Breast epithelium (tissue), 4 donors: ENCODE measurements at regions not wholly inside any gene's neighbourhood (a gene's known extent, or its start where the extent isn't known, plus 50 kb on each side); places are given as distances from the start of the nearest gene placed in this dataset.

Source experiments
- DNase-seq, 2 donors: peaks; one replicate each; pipeline ENCODE4 v3.0.0-alpha.2; 2019; ENCODE audit warnings: low spot score in 2 of 2
- H3K27ac ChIP-seq, 2 donors: fragments of 200-600 bp; sonication (generic) in 1 of 2; one replicate each; pipeline ENCODE4 v1.5.1; 2016 to 2019; ENCODE audit warnings: mild to moderate bottlenecking in 1 of 2
- H3K27me3 ChIP-seq, 2 donors: fragments of 200-600 bp; sonication (generic) in 1 of 2; one replicate each; pipeline versions ENCODE4 v1.5.1 to v1.6.0; 2017 to 2019; ENCODE audit warnings: control low read depth in 1 of 2, mild to moderate bottlenecking in 1 of 2
- H3K36me3 ChIP-seq: fragments of 200-600 bp; one replicate; pipeline ENCODE4 v1.5.1; 2019
- H3K4me1 ChIP-seq, 2 donors: fragments of 200-600 bp; sonication (generic); one replicate each; pipeline ENCODE4 v1.5.1; 2016 to 2019; ENCODE audit warnings: control low read depth in 1 of 2
- H3K4me3 ChIP-seq, 3 donors: fragments of 200-600 bp; sonication (generic); 1 replicate in 2 of 3; 2 replicates in 1 of 3; pipeline ENCODE4 v1.5.1; 2016 to 2019; ENCODE audit warnings: mild to moderate bottlenecking in 3 of 3, moderate library complexity in 2 of 3
- H3K9me3 ChIP-seq, 2 donors: fragments of 200-600 bp; sonication (generic) in 1 of 2; one replicate each; pipeline ENCODE4 v1.5.1; 2016 to 2019; ENCODE audit warnings: control low read depth in 1 of 2
- CTCF ChIP-seq, 3 donors: fragments of 450-650 bp; IDR thresholded peaks; one replicate each; pipeline ENCODE4 v1.5.1; 2016 to 2017; ENCODE audit warnings: antibody characterized with exemption in 3 of 3, mild to moderate bottlenecking in 3 of 3, moderate library complexity in 3 of 3
- POLR2A ChIP-seq: fragments of 450-650 bp; IDR thresholded peaks from one replicate; pipeline ENCODE4 v1.6.1; 2016; ENCODE audit warnings: antibody characterized with exemption, mild to moderate bottlenecking, moderate library complexity
- POLR2AphosphoS5 ChIP-seq, 3 donors: sonication (generic); formaldehyde crosslinking; IDR thresholded peaks; one replicate each; pipeline ENCODE4 v1.6.1; 2017; ENCODE audit warnings: antibody characterized with exemption in 3 of 3
- intact Hi-C: fragments of 100-400 bp; cut with DNase I; formaldehyde crosslinking; loops from one replicate; pipeline ENCODE4 v1.15.1; 2023; ENCODE audit warnings: low total_unique reads

DNA sequence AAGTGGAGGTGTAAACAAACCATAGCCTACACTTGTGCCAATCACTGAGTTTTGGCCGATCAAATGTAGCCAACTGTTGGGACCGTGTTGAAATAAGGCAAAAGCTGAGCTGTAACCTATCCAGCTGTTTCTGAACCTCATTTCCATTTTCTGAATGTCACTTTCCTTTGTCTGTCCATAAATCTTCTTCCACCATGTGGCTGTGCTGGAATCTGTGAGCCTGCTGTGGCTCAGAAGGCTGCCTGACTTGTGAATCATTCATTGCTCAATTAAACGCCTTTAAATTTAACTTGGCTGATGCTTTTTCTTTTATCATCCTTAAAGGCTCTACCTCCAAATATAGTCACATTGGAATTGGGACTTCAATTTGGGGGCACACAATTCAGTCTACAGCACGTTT lies 203.1 kb upstream of the MPPED2 start:
- no peak overlapping the region for H3K4me3 ChIP-seq
- no peaks in the 10 kb centered on the region for H3K4me1 ChIP-seq
- no peaks in the 10 kb centered on the region for H3K27me3 ChIP-seq
- DNase-seq = no peak
- intact Hi-C loops = no loop called here
- H3K27ac ChIP-seq = no peak overlapping the region
- TF ChIP-seq POLR2AphosphoS5 (IDR thresholded peaks at IDR 0.05) (no peak), CTCF (IDR thresholded peaks at IDR 0.05) (no peak), POLR2A (no peak)
- H3K36me3 ChIP-seq = no peaks in the 10 kb centered on the region
- H3K9me3 ChIP-seq = no peaks in the 10 kb centered on the region

DNA sequence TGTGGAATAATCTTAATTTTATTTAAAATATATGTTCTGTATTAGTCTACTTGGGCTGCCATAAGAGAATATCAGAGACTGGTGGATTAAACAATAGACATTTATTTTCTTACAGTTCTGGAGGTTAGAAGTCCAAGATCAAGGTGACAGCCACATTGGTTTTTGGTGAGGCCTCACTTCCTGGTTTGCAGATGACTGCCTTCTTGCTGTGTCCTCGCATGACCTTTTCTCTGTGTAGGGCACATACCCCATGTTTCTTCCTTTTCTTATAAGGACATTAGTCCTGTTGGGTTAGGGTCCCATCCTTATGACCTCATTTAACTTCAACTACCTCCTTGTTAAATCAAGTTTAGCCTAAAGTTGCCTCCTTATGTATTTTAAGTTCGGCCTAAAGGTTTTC lies 202.7 kb upstream of the MPPED2 start:
- H3K36me3 ChIP-seq = no peaks in the 10 kb centered on the region
- H3K4me1 ChIP-seq = no peaks in the 10 kb centered on the region
- DNase-seq = no peak
- H3K27ac ChIP-seq = no peak overlapping the region
- H3K27me3 ChIP-seq = no peaks in the 10 kb centered on the region
- TF ChIP-seq CTCF (IDR thresholded peaks at IDR 0.05) (no peak), POLR2AphosphoS5 (IDR thresholded peaks at IDR 0.05) (no peak), POLR2A (no peak)
- no peaks in the 10 kb centered on the region for H3K9me3 ChIP-seq
- intact Hi-C loops = no loop called here
- no peak overlapping the region for H3K4me3 ChIP-seq

DNA sequence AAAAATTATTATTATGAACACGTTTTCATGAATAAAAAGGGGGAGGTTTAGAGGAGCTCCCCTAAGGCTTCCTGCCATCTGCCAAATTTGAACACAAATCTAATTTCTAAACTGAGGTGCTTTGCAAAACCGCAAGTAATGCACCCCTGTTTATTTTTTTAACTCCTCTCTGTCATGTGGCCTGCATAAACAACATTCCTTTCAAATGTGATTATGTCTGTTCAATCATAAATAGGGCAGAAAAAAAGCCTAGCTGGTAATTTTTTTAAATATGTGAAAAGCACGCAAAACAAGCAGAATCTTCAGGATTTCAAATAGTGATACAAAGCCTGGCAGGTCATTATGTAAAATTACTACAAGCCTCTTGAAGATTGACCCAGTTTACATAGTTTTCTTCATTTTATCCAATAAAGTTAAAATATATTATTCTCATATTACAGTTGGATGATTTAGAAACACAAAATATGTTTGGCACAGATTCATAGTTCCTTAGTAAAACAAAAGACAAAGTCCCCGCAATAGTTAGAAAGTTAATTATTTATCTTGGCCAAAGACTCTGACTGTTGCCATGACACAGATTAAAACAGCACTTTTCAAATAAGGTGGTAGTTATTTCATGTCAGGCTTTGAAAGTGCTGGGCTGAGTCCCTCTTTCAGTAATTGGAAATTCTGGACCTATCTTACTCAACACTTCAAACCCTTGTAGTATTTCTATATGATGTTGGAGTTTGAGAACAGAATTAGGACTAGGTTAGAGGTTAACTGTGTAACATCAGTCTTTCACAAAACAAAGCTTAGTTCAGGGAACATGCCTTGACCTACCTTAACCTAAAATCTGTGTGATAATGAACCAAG lies 200.3 kb upstream of the MPPED2 start:
- Histone ChIP-seq H3K27ac (peak overlapping the region; percentile 28 to 37), H3K27me3 (no peaks in the 10 kb centered on the region), H3K9me3 (no peaks in the 10 kb centered on the region), H3K36me3 (no peaks in the 10 kb centered on the region), H3K4me3 (no peak overlapping the region), H3K4me1 (no peaks in the 10 kb centered on the region)
- intact Hi-C loops = no loop called here
- DNase-seq = no peak
- TF ChIP-seq POLR2AphosphoS5 (IDR thresholded peaks at IDR 0.05) = no peak
- TF ChIP-seq CTCF (IDR thresholded peaks at IDR 0.05) = no peak
- no peak for TF ChIP-seq POLR2A

GRCh38 chr11:30778596-30778995 lies 192.4 kb upstream of the MPPED2 start:
- no peak for TF ChIP-seq POLR2A
- TF ChIP-seq POLR2AphosphoS5 (IDR thresholded peaks at IDR 0.05) = no peak
- TF ChIP-seq CTCF (IDR thresholded peaks at IDR 0.05) = no peak

DNA sequence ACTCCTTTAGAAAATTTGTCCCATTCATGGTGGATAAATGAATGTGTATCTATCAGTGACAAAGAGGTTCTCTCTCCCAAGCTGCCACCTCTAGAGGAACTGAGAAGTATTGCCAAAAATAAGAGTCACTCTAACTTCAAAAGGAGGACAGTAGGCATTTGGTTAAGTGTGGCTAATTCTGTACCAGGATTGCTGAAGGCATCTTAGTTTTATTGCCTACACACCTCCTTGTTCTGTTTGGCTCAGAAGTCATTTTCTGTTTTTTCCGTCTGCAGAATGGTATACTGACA lies 189.0 kb upstream of the MPPED2 start:
- Histone ChIP-seq H3K4me3 (no peak overlapping the region), H3K27ac (peak overlapping the region in 1 of 2 donors; percentile 11), H3K36me3 (no peaks in the 10 kb centered on the region), H3K4me1 (no peaks in the 10 kb centered on the region), H3K9me3 (no peaks in the 10 kb centered on the region), H3K27me3 (no peaks in the 10 kb centered on the region)
- intact Hi-C loops = no loop called here
- TF ChIP-seq POLR2A = no peak
- no peak for TF ChIP-seq POLR2AphosphoS5 (IDR thresholded peaks at IDR 0.05)
- TF ChIP-seq CTCF (IDR thresholded peaks at IDR 0.05) = no peak
- DNase-seq = no peak

More at GRCh38 chr11:30778596-30778995, 192.4 kb upstream of the MPPED2 start:
- Histone ChIP-seq H3K27ac (no peak overlapping the region), H3K4me1 (no peaks in the 10 kb centered on the region), H3K4me3 (no peak overlapping the region), H3K36me3 (no peaks in the 10 kb centered on the region), H3K9me3 (no peaks in the 10 kb centered on the region), H3K27me3 (no peaks in the 10 kb centered on the region)
- DNase-seq = no peak
- intact Hi-C loops = no loop called here
